H1 (cell line): ENCODE measurements at regions not wholly inside any gene's neighbourhood (a gene's known extent, or its start where the extent isn't known, plus 50 kb on each side); places are given as distances from the start of the nearest gene placed in this dataset.

Source experiments
- CTCF ChIA-PET: fragments of 300-600 bp; sonication (Branson Sonifier 250); formaldehyde crosslinking; loops from one replicate; lab custom pipeline; 2021; ENCODE audit not compliant: partially characterized antibody; lab: Charles Lee
- POLR2A ChIA-PET: fragments of 300-600 bp; sonication (Branson Sonifier 250); formaldehyde crosslinking; loops from one replicate; lab custom pipeline; 2021; ENCODE audit warnings: inconsistent platforms; ENCODE audit not compliant: partially characterized antibody; lab: Charles Lee
- DNase-seq, 2 experiments: peaks; one replicate each; pipeline versions ENCODE4 v3.0.0 to v3.0.0-alpha.2; 2010 to 2022; ENCODE audit warnings: low spot score in 2 of 2, low read depth in 1 of 2, mixed read lengths in 1 of 2
- FAIRE-seq: peaks from 2 replicates; lab custom pipeline; 2011; peaks lifted over from hg19 to GRCh38; lab: Jason Lieb, UNC
- H2AFZ ChIP-seq: 2 replicates; pipeline ENCODE4 v1.8.1; 2012; ENCODE audit warnings: low read length, inconsistent platforms
- H2AK5ac ChIP-seq: 2 replicates; pipeline ENCODE4 v1.6.1; 2013; ENCODE audit warnings: low read depth, low read length
- H2BK120ac ChIP-seq: replicated peaks from 2 replicates; pipeline ENCODE3; 2013; ENCODE audit warnings: low read depth, low read length, inconsistent platforms
- H2BK12ac ChIP-seq: 2 replicates; pipeline ENCODE4 v1.6.1; 2013; ENCODE audit warnings: low read depth, low read length
- H2BK15ac ChIP-seq: 2 replicates; pipeline ENCODE4 v1.6.1; 2013; ENCODE audit warnings: low read length
- H2BK20ac ChIP-seq: 2 replicates; pipeline ENCODE4 v1.6.1; 2013; ENCODE audit warnings: low read length
- H2BK5ac ChIP-seq: 2 replicates; pipeline ENCODE4 v1.6.1; 2013; ENCODE audit warnings: low read depth, low read length
- H3K14ac ChIP-seq: 2 replicates; pipeline ENCODE4 v1.6.1; 2013; ENCODE audit warnings: inconsistent platforms; ENCODE audit not compliant: insufficient read length
- H3K18ac ChIP-seq: 2 replicates; pipeline ENCODE4 v1.6.1; 2013; ENCODE audit warnings: low read length; ENCODE audit errors: extremely low read depth
- H3K23ac ChIP-seq: 2 replicates; pipeline ENCODE4 v1.6.1; 2013; ENCODE audit warnings: inconsistent platforms; ENCODE audit not compliant: insufficient read length
- H3K23me2 ChIP-seq: 2 replicates; pipeline ENCODE4 v1.6.1; 2013; ENCODE audit warnings: low read depth, low read length
- H3K27ac ChIP-seq: 2 replicates; pipeline ENCODE4 v1.6.1; 2011; ENCODE audit warnings: low read depth, low read length, inconsistent platforms
- H3K27me3 ChIP-seq, 4 experiments: replicated peaks in 1 of 4; 1 replicate in 1 of 4; 2 replicates in 3 of 4; pipeline versions ENCODE4 v1.6.1 to v1.8.1; 2011 to 2013; ENCODE audit warnings: low read length in 3 of 4, mild to moderate bottlenecking in 3 of 4, inconsistent platforms in 2 of 4, mixed read lengths in 2 of 4, moderate library complexity in 1 of 4; ENCODE audit not compliant: control insufficient read depth in 3 of 4, insufficient read depth in 3 of 4; ENCODE audit errors: extremely low read depth in 1 of 4
- H3K36me3 ChIP-seq, 4 experiments: 2 replicates each; pipeline versions ENCODE4 v1.6.1 to v1.8.1; 2011 to 2013; ENCODE audit warnings: mild to moderate bottlenecking in 4 of 4, low read length in 3 of 4, moderate library complexity in 2 of 4, control low read depth in 1 of 4, inconsistent platforms in 1 of 4; ENCODE audit not compliant: insufficient read depth in 4 of 4, control insufficient read depth in 2 of 4
- H3K4ac ChIP-seq: replicated peaks from 2 replicates; pipeline ENCODE3; 2013; ENCODE audit warnings: low read length, low read depth, mixed read lengths, inconsistent platforms; ENCODE audit not compliant: insufficient read length
- H3K4me1 ChIP-seq, 4 experiments: replicated peaks in 1 of 4; 1 replicate in 1 of 4; 2 replicates in 3 of 4; pipeline versions ENCODE4 v1.6.1 to v1.8.1; 2011 to 2013; ENCODE audit warnings: low read length in 3 of 4, inconsistent platforms in 2 of 4, mixed read lengths in 1 of 4; ENCODE audit not compliant: insufficient read depth in 4 of 4, control insufficient read depth in 3 of 4
- H3K4me2 ChIP-seq, 2 experiments: 2 replicates each; pipeline versions ENCODE4 v1.6.1 to v1.8.1; 2011 to 2013; ENCODE audit warnings: low read depth in 2 of 2, low read length in 2 of 2, control low read depth in 1 of 2, inconsistent platforms in 1 of 2, mild to moderate bottlenecking in 1 of 2; ENCODE audit not compliant: insufficient read depth in 1 of 2
- H3K4me3 ChIP-seq, 4 experiments: fragments of 200-600, 300-600 bp in 1 of 4; sonication (generic), shearing (Covaris generic), sonication (Bioruptor Twin) in 1 of 4; 2 replicates each; pipeline versions ENCODE4 v1.5.1 to v1.8.1; 2011 to 2016; ENCODE audit warnings: low read length in 4 of 4, low read depth in 3 of 4, control low read depth in 2 of 4, inconsistent platforms in 2 of 4, mild to moderate bottlenecking in 2 of 4, mixed read lengths in 1 of 4, moderate library complexity in 1 of 4; ENCODE audit not compliant: insufficient read depth in 2 of 4; ENCODE audit errors: extremely low read depth in 1 of 4
- H3K56ac ChIP-seq: replicated peaks from 2 replicates; pipeline ENCODE3; 2013; ENCODE audit warnings: low read depth, mild to moderate bottlenecking, mixed read lengths, low read length, inconsistent platforms; ENCODE audit not compliant: insufficient read length
- H3K79me1 ChIP-seq: 2 replicates; pipeline ENCODE4 v1.6.1; 2013; ENCODE audit warnings: low read depth, low read length, control low read depth
- H3K79me2 ChIP-seq, 2 experiments: 2 replicates each; pipeline versions ENCODE4 v1.6.1 to v1.8.1; 2012 to 2013; ENCODE audit warnings: low read length in 2 of 2, mild to moderate bottlenecking in 2 of 2, inconsistent platforms in 1 of 2; ENCODE audit not compliant: insufficient read depth in 2 of 2, control insufficient read depth in 1 of 2
- H3K9ac ChIP-seq, 4 experiments: replicated peaks in 1 of 4; 1 replicate in 1 of 4; 2 replicates in 3 of 4; pipeline versions ENCODE4 v1.6.1 to v1.8.1; 2011 to 2013; ENCODE audit warnings: low read depth in 3 of 4, low read length in 3 of 4, control low read depth in 2 of 4, mild to moderate bottlenecking in 2 of 4, moderate library complexity in 2 of 4, inconsistent platforms in 1 of 4; ENCODE audit errors: extremely low read depth in 1 of 4
- H3K9me3 ChIP-seq, 2 experiments: 2 replicates each; pipeline versions ENCODE4 v1.6.1 to v1.8.1; 2012 to 2013; ENCODE audit warnings: mild to moderate bottlenecking in 2 of 2, moderate library complexity in 2 of 2, control low read depth in 1 of 2, inconsistent platforms in 1 of 2, low read depth in 1 of 2, low read length in 1 of 2, mixed read lengths in 1 of 2; ENCODE audit not compliant: insufficient read depth in 2 of 2
- H4K20me1 ChIP-seq, 2 experiments: replicated peaks in 1 of 2; 2 replicates each; pipeline versions ENCODE3 to v1.8.1; 2011 to 2013; ENCODE audit warnings: inconsistent platforms in 2 of 2, low read length in 2 of 2, mild to moderate bottlenecking in 1 of 2; ENCODE audit not compliant: insufficient read depth in 2 of 2, control insufficient read depth in 1 of 2
- H4K5ac ChIP-seq: 2 replicates; pipeline ENCODE4 v1.6.1; 2013; ENCODE audit warnings: low read length, low read depth, mixed read lengths, inconsistent platforms; ENCODE audit not compliant: insufficient read length
- H4K8ac ChIP-seq: 2 replicates; pipeline ENCODE4 v1.8.0; 2013; ENCODE audit warnings: mild to moderate bottlenecking, moderate library complexity, low read length, inconsistent platforms; ENCODE audit not compliant: insufficient read depth; ENCODE audit errors: extremely low read depth
- H4K91ac ChIP-seq: replicated peaks from 2 replicates; pipeline ENCODE3; 2013; ENCODE audit warnings: low read length, mixed read lengths, inconsistent platforms; ENCODE audit not compliant: insufficient read length
- WGBS, 2 experiments: shearing (Covaris generic) in 1 of 2; methylation state at CpG; one replicate each; pipeline versions ENCODE4 v1.1.6 to v1.1.7; 2013 to 2015; ENCODE audit warnings: low lambda C conversion rate in 2 of 2, mixed read lengths in 2 of 2, inconsistent platforms in 1 of 2, low coverage in 1 of 2, missing lambda C conversion rate in 1 of 2; ENCODE audit not compliant: insufficient replicate concordance in 2 of 2, insufficient coverage in 1 of 2, insufficient read length in 1 of 2; ENCODE audit errors: extremely low coverage in 1 of 2, missing lambda C conversion rate in 1 of 2; 5-methylcytosine and 5-hydroxymethylcytosine counted together

GRCh38 chr7:86975914-86976313 is 83.5 kb downstream of the ELAPOR2 start:
- no peak overlapping the region for H2BK20ac ChIP-seq
- FAIRE-seq, result no peak
- no peaks in the 10 kb centered on the region for H3K27me3 ChIP-seq
- WGBS, 2 experiments, result 86% methylated on average over 1 of the region's 1 CpG; no CpG with 5 or more reads in 1 of the 2 experiments
- H4K5ac ChIP-seq, result no peak overlapping the region
- no peaks in the 10 kb centered on the region; the same call in 1 of the 2 replicates for H3K23me2 ChIP-seq
- H3K23ac ChIP-seq, result no peak overlapping the region
- H2BK5ac ChIP-seq, result no peak overlapping the region
- no peak overlapping the region for H3K4ac ChIP-seq
- H3K79me1 ChIP-seq, result peaks cover 4% of the 10 kb centered on the region; the same call in 1 of the 2 replicates
- no peak overlapping the region for H3K14ac ChIP-seq
- H2BK120ac ChIP-seq, result no peak overlapping the region
- H3K4me3 ChIP-seq, result no peak overlapping the region
- H2BK15ac ChIP-seq, result no peak overlapping the region
- no peak overlapping the region for H3K4me2 ChIP-seq
- H2BK12ac ChIP-seq, result no peak overlapping the region
- no peak overlapping the region for H2AFZ ChIP-seq
- H2AK5ac ChIP-seq, result no peak overlapping the region
- no peak overlapping the region for H3K9ac ChIP-seq
- ChIA-PET POLR2A (interaction anchor here (1.5 kb wide), 1 partner anchor 25 kb away, joined by 4 read pairs; no protein-coding TSS in a partner anchor), CTCF (interaction anchor here (1.4 to 2.3 kb wide), 2 partner anchors 19 to 161 kb away, joined by 3 to 5 read pairs; no protein-coding TSS in a partner anchor)
- no peaks in the 10 kb centered on the region for H3K36me3 ChIP-seq
- no peaks in the 10 kb centered on the region for H3K9me3 ChIP-seq
- H4K20me1 ChIP-seq, result peaks cover 0 to 5% of the 10 kb centered on the region in 2 experiments
- H3K56ac ChIP-seq, result no peak overlapping the region
- no peak overlapping the region for H4K91ac ChIP-seq
- H4K8ac ChIP-seq, result no peak overlapping the region
- no peak for DNase-seq
- peaks cover 0 to 10% (median 0%) of the 10 kb centered on the region in 4 experiments; a peak in 3 of 7 replicates for H3K4me1 ChIP-seq
- peaks cover 4 to 84% of the 10 kb centered on the region in 2 experiments; a peak in 3 of 4 replicates for H3K79me2 ChIP-seq
- no peak overlapping the region for H3K18ac ChIP-seq
- no peak overlapping the region for H3K27ac ChIP-seq
